ENCODE measurements at regions not wholly inside any gene's neighbourhood (a gene's known extent, or its start where the extent isn't known, plus 50 kb on each side); places are given as distances from the start of the nearest gene placed in this dataset.

DNA sequence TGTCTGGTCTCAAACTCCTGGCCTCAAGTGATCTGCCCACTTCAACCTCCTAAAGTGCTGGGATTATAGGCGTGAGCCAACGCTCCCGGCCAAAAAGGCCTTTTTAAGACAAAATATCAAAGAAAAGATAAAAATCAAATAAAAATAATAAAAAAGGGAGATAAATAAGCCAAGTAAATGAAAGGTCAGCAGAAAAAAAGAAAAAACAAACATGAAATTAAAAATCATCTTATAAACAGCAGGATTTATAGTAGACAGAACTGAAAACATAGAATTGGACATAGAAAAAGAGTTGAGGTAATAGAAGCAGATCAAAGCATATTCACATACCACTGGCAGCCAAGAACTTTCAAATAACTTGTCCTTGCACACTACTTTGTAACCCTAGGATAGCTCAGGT, 983.4 kb downstream of the ROBO2 start:
- no peak for TF ChIP-seq CTCF (conservative IDR thresholded peaks at IDR 0.05 in 1 of 2, IDR thresholded peaks at IDR 0.05 in 1 of 2; ENCODE audit: low read depth in 1 of 2, low read length in 2 of 2)
- no peak for TF ChIP-seq EZH2 (IDR thresholded peaks at IDR 0.05; ENCODE audit: low read length, missing control alignments)

Data from fibroblast of lung (primary cell).